ENCODE measurements at regions not wholly inside any gene's neighbourhood (a gene's known extent, or its start where the extent isn't known, plus 50 kb on each side); places are given as distances from the start of the nearest gene placed in this dataset.

DNA sequence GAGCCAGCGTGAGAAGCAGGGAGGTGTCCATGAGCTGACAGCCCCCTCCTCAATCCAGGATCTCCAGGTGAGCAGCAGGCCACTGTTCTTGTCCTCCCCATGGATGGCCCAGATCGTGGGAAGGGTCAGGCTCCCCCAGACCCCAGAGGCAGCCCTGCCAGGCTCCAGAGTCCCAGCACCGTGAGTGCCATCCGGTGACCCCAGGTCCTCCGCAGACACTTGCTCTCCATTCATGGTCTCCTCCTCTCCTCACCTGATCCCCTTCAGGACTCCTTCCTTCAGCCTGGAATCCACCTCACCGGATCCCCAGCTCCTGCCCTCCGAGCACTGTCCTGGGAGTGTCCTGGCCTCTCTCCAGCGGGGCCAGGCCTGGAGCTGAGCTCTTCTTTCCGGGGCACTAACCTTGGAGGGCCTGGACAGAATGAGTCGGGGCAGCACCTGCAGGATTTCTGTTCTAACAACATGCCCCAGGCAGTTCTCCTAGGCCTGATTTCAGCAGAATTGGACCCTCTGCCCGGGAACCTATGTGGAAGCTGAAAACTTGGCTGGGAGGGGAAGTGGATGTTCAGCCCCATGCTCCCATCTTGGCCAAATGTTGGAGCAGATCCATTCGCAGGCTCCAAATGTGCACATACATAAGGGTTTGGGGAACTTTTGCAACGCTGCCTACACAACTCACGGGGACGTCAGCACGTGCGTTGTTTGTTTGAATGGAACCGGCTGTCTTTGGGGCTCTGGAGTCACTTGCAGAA lies 341.6 kb upstream of the SFSWAP start:
- no peak overlapping the region for H3K9ac ChIP-seq
- no peaks in the 10 kb centered on the region for H3K27me3 ChIP-seq
- Mint-ChIP-seq H3K36me3 (no peaks in the 10 kb centered on the region), H3K4me3 (no peak overlapping the region), H3K27ac (peak overlapping the region; percentile 63), H3K27me3 (ENCODE audit: insufficient read depth, low read depth) (peaks cover 16% of the 10 kb centered on the region), H3K9me3 (no peaks in the 10 kb centered on the region), H3K4me1 (peaks cover 44% of the 10 kb centered on the region)
- H3K4me3 ChIP-seq: no peak overlapping the region
- no peaks in the 10 kb centered on the region for H3K36me3 ChIP-seq
- DNase-seq (ENCODE audit: low spot score): no peak
- H3K4me2 ChIP-seq: no peak overlapping the region
- H3K27ac ChIP-seq: no peak overlapping the region
- no peaks in the 10 kb centered on the region for H3F3A ChIP-seq (ENCODE audit: low read depth)
- no peaks in the 10 kb centered on the region for H3K4me1 ChIP-seq
- H3K79me2 ChIP-seq (ENCODE audit: low read depth): no peaks in the 10 kb centered on the region
- no peaks in the 10 kb centered on the region for H4K20me1 ChIP-seq (ENCODE audit: low read depth)
- H2AFZ ChIP-seq (replicated peaks): no peak overlapping the region
- TF ChIP-seq EZH2 (IDR thresholded peaks at IDR 0.05): no peak
- no peak for TF ChIP-seq EZH2phosphoT487 (IDR thresholded peaks at IDR 0.05)
- TF ChIP-seq, protein P1, sequence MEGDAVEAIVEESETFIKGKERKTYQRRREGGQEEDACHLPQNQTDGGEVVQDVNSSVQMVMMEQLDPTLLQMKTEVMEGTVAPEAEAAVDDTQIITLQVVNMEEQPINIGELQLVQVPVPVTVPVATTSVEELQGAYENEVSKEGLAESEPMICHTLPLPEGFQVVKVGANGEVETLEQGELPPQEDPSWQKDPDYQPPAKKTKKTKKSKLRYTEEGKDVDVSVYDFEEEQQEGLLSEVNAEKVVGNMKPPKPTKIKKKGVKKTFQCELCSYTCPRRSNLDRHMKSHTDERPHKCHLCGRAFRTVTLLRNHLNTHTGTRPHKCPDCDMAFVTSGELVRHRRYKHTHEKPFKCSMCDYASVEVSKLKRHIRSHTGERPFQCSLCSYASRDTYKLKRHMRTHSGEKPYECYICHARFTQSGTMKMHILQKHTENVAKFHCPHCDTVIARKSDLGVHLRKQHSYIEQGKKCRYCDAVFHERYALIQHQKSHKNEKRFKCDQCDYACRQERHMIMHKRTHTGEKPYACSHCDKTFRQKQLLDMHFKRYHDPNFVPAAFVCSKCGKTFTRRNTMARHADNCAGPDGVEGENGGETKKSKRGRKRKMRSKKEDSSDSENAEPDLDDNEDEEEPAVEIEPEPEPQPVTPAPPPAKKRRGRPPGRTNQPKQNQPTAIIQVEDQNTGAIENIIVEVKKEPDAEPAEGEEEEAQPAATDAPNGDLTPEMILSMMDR (IDR thresholded peaks at IDR 0.05): no peak
- no peaks in the 10 kb centered on the region for H3K9me3 ChIP-seq (ENCODE audit: low read depth)

DNA sequence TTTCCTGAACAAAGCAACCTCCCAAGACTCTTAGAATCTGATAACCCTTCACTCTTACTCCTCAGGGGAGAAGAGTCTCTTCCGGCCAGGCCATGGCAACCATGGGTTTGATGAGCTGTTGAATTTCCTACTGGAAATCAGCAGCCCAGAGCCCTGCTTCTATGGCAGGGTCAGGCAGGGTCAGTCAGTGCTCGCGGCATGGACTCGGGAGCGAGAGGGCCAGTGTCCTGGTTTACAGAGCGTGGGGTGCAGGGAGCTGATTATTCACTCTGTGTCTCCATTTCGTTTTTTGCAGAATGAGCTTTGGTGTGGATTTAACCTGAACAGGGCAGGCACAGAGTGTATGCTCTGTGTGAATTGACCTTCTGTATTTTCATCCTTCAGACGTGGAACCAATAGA lies 340.6 kb upstream of the SFSWAP start:
- Histone ChIP-seq H3K9me3 (ENCODE audit: low read depth) (no peaks in the 10 kb centered on the region), H3F3A (ENCODE audit: low read depth) (no peaks in the 10 kb centered on the region), H3K9ac (no peak overlapping the region), H3K27ac (no peak overlapping the region), H4K20me1 (ENCODE audit: low read depth) (no peaks in the 10 kb centered on the region), H2AFZ (replicated peaks) (no peak overlapping the region), H3K4me3 (no peak overlapping the region), H3K36me3 (no peaks in the 10 kb centered on the region), H3K4me2 (no peak overlapping the region), H3K27me3 (no peaks in the 10 kb centered on the region), H3K4me1 (no peaks in the 10 kb centered on the region), H3K79me2 (ENCODE audit: low read depth) (no peaks in the 10 kb centered on the region)
- H3K27ac Mint-ChIP-seq: peak overlapping the region; percentile 64
- H3K4me1 Mint-ChIP-seq: peaks cover 40% of the 10 kb centered on the region
- no peaks in the 10 kb centered on the region for H3K9me3 Mint-ChIP-seq
- H3K36me3 Mint-ChIP-seq: no peaks in the 10 kb centered on the region
- H3K4me3 Mint-ChIP-seq: no peak overlapping the region
- H3K27me3 Mint-ChIP-seq (ENCODE audit: insufficient read depth, low read depth): peaks cover 15% of the 10 kb centered on the region
- no peak for DNase-seq (ENCODE audit: low spot score)
- TF ChIP-seq EZH2 (IDR thresholded peaks at IDR 0.05) (no peak), EZH2phosphoT487 (IDR thresholded peaks at IDR 0.05) (no peak)
- TF ChIP-seq, protein P1 (IDR thresholded peaks at IDR 0.05): no peak

DNA sequence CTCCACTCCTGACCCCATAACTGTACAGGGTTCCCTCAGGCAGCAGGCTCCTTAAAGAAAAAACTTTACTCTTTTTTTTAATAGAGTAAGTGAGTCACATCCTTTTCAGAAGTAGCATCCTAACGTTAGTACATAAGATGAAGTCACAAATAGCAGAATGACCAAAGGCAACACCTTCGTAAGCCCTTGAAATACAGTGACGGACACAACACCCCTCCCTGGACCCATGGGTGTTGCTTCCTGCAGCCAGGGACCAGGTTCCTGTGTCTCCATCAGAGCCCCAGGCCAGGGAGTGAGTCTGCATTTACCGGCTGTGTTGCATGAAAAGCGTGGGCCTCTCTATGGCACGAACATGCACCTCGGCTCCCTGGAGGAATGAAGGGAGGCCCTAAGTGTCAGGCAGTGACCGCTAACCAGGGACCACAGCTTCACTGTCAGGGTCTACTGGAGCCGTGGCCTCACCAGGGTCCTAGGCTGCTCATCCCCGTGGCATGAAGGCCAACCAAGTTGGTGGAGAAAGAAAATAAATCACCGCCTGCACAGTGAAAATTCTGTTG lies 340.0 kb upstream of the SFSWAP start:
- peaks cover 15% of the 10 kb centered on the region for H3K27me3 Mint-ChIP-seq (ENCODE audit: insufficient read depth, low read depth)
- H4K20me1 ChIP-seq (ENCODE audit: low read depth): no peaks in the 10 kb centered on the region
- H3K79me2 ChIP-seq (ENCODE audit: low read depth): no peaks in the 10 kb centered on the region
- H3K27me3 ChIP-seq: no peaks in the 10 kb centered on the region
- H3K4me1 ChIP-seq: no peaks in the 10 kb centered on the region
- H3K36me3 ChIP-seq: no peaks in the 10 kb centered on the region
- no peak overlapping the region for H3K27ac ChIP-seq
- H2AFZ ChIP-seq (replicated peaks): no peak overlapping the region
- TF ChIP-seq, protein P1 (IDR thresholded peaks at IDR 0.05): no peak
- TF ChIP-seq EZH2phosphoT487 (IDR thresholded peaks at IDR 0.05): no peak
- H3K27ac Mint-ChIP-seq: peak overlapping the region; percentile 64
- no peak overlapping the region for H3K4me2 ChIP-seq
- no peak for DNase-seq (ENCODE audit: low spot score)
- no peaks in the 10 kb centered on the region for H3F3A ChIP-seq (ENCODE audit: low read depth)
- H3K9me3 Mint-ChIP-seq: no peaks in the 10 kb centered on the region
- peaks cover 35% of the 10 kb centered on the region for H3K4me1 Mint-ChIP-seq
- H3K4me3 ChIP-seq: no peak overlapping the region
- H3K36me3 Mint-ChIP-seq: no peaks in the 10 kb centered on the region
- H3K9me3 ChIP-seq (ENCODE audit: low read depth): no peaks in the 10 kb centered on the region
- H3K4me3 Mint-ChIP-seq: no peak overlapping the region
- no peak overlapping the region for H3K9ac ChIP-seq
